Testis (tissue), 2 donors: ENCODE measurements at regions not wholly inside any gene's neighbourhood (a gene's known extent, or its start where the extent isn't known, plus 50 kb on each side); places are given as distances from the start of the nearest gene placed in this dataset.

Source experiments
- DNase-seq: peaks from one replicate; pipeline ENCODE4 v3.0.0-alpha.2; 2019
- H3K27ac ChIP-seq, 2 donors: fragments of 200-600 bp; sonication (generic); one replicate each; pipeline ENCODE4 v1.5.1; 2019
- H3K27me3 ChIP-seq: fragments of 200-600 bp; sonication (generic); one replicate; pipeline ENCODE4 v1.5.1; 2019
- H3K36me3 ChIP-seq: fragments of 200-600 bp; sonication (generic); one replicate; pipeline ENCODE4 v1.5.1; 2017; ENCODE audit warnings: low read depth; ENCODE audit errors: missing control alignments
- H3K4me1 ChIP-seq: fragments of 200-600 bp; sonication (generic); one replicate; pipeline ENCODE4 v1.5.1; 2019
- H3K4me3 ChIP-seq, 2 donors: fragments of 200-600 bp; sonication (generic); one replicate each; pipeline ENCODE4 v1.5.1; 2017 to 2019
- H3K9me3 ChIP-seq: fragments of 200-600 bp; sonication (generic); one replicate; pipeline ENCODE4 v1.5.1; 2017
- CTCF ChIP-seq, 3 experiments: fragments of 450-650 bp in 2 of 3; fragments of 200-600 bp in 1 of 3; sonication (generic) in 1 of 3; IDR thresholded peaks; one replicate each; pipeline ENCODE4 v1.5.1; 2016 to 2019; ENCODE audit warnings: antibody characterized with exemption in 3 of 3, mild to moderate bottlenecking in 2 of 3, moderate library complexity in 1 of 3
- POLR2A ChIP-seq: fragments of 450-650 bp; IDR thresholded peaks from one replicate; pipeline ENCODE4 v1.6.1; 2017; ENCODE audit warnings: antibody characterized with exemption, mild to moderate bottlenecking, moderate library complexity
- WGBS, 2 donors: methylation state at CpG; one replicate each; pipeline ENCODE4 v1.1.5; 2018; 5-methylcytosine and 5-hydroxymethylcytosine counted together
- intact Hi-C: fragments of 100-400 bp; cut with DNase I; formaldehyde crosslinking; loops from one replicate; pipeline ENCODE4 v1.15.1; 2023; ENCODE audit warnings: low total_unique reads

- Histone ChIP-seq H3K27me3 (no peaks in the 10 kb centered on the region), H3K9me3 (no peaks in the 10 kb centered on the region), H3K4me1 (no peaks in the 10 kb centered on the region), H3K36me3 (no peaks in the 10 kb centered on the region), H3K4me3 (no peak overlapping the region), H3K27ac (no peak overlapping the region)
- WGBS, 2 donors: 68 to 87% methylated on average over 2 of the region's 2 CpGs
- no peak for DNase-seq
- intact Hi-C loops: no loop called here
- TF ChIP-seq POLR2A (no peak), CTCF (IDR thresholded peaks at IDR 0.05) (no peak)
Measured at GRCh38 chr10:90394311-90394710, 463.5 kb downstream of the HTR7 start.

GRCh38 chr10:90396721-90397120, 461.1 kb downstream of the HTR7 start:
- Histone ChIP-seq H3K9me3 (no peaks in the 10 kb centered on the region), H3K27ac (no peak overlapping the region), H3K27me3 (no peaks in the 10 kb centered on the region), H3K4me3 (no peak overlapping the region), H3K36me3 (no peaks in the 10 kb centered on the region), H3K4me1 (no peaks in the 10 kb centered on the region)
- intact Hi-C loops: no loop called here
- TF ChIP-seq POLR2A: no peak
- no peak for TF ChIP-seq CTCF (IDR thresholded peaks at IDR 0.05)
- no peak for DNase-seq

- no peak for DNase-seq
- TF ChIP-seq CTCF (IDR thresholded peaks at IDR 0.05): no peak
- TF ChIP-seq POLR2A: no peak
Measured at GRCh38 chr10:90398566-90398965, 459.3 kb downstream of the HTR7 start.

GRCh38 chr10:90399782-90400181, 458.1 kb downstream of the HTR7 start:
- WGBS, 2 donors: 79 to 89% methylated on average over 1 of the region's 1 CpG
- no peak overlapping the region for H3K4me3 ChIP-seq
- TF ChIP-seq CTCF (IDR thresholded peaks at IDR 0.05) (no peak), POLR2A (no peak)
- no peak for DNase-seq
- no peak overlapping the region for H3K27ac ChIP-seq
- intact Hi-C loops: no loop called here
- H3K27me3 ChIP-seq: no peaks in the 10 kb centered on the region
- no peaks in the 10 kb centered on the region for H3K36me3 ChIP-seq
- H3K9me3 ChIP-seq: no peaks in the 10 kb centered on the region
- no peaks in the 10 kb centered on the region for H3K4me1 ChIP-seq

More at GRCh38 chr10:90398566-90398965, 459.3 kb downstream of the HTR7 start:
- no peak overlapping the region for H3K27ac ChIP-seq
- H3K4me1 ChIP-seq: no peaks in the 10 kb centered on the region
- H3K27me3 ChIP-seq: no peaks in the 10 kb centered on the region
- no peaks in the 10 kb centered on the region for H3K36me3 ChIP-seq
- intact Hi-C loops: no loop called here
- no peak overlapping the region for H3K4me3 ChIP-seq
- no peaks in the 10 kb centered on the region for H3K9me3 ChIP-seq

- H3K4me3 ChIP-seq: no peak overlapping the region
- WGBS, 2 donors: 79 to 83% methylated on average over 2 of the region's 2 CpGs
- TF ChIP-seq POLR2A (no peak), CTCF (IDR thresholded peaks at IDR 0.05) (no peak)
- no peak for DNase-seq
- H3K4me1 ChIP-seq: no peaks in the 10 kb centered on the region
- intact Hi-C loops: no loop called here
- no peaks in the 10 kb centered on the region for H3K9me3 ChIP-seq
- no peaks in the 10 kb centered on the region for H3K27me3 ChIP-seq
- H3K27ac ChIP-seq: no peak overlapping the region
- no peaks in the 10 kb centered on the region for H3K36me3 ChIP-seq
Measured at GRCh38 chr10:90403211-90404000, 454.4 kb downstream of the HTR7 start.
